ENCODE measurements at regions not wholly inside any gene's neighbourhood (a gene's known extent, or its start where the extent isn't known, plus 50 kb on each side); places are given as distances from the start of the nearest gene placed in this dataset.

DNA sequence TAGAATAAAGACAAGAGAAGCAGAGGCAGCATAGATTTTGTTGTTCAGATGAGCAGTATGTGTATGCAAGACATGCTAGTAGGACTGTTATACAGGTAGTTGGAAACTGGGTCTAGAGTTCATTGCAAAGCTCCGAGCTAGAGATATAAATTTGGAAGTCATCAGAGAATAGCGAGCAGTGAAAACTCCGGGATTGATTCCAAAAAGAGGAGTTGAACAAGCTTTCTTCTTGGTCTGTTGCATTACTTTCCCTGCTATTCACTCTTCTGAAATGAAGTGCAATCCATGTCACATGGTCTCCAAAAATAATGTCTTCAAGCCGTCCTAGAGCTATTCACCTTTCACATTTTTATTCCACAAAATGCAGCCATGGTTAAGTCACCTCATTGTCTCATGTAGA, 67.9 kb upstream of the ZNF462 start:
- Histone ChIP-seq H3K9ac (no peak overlapping the region), H2AFZ (no peak overlapping the region), H3K36me3 (ENCODE audit: control insufficient read depth, insufficient read depth, low read length) (no peaks in the 10 kb centered on the region), H3K27ac (no peak overlapping the region), H3K27me3 (ENCODE audit: control insufficient read depth, insufficient read depth, low read length) (no peaks in the 10 kb centered on the region), H3K4me1 (no peaks in the 10 kb centered on the region), H3K9me3 (ENCODE audit: control insufficient read depth, low read length) (no peaks in the 10 kb centered on the region), H3K4me3 (ENCODE audit: low read depth, low read length) (no peak overlapping the region), H3K4me2 (ENCODE audit: low read length) (no peak overlapping the region), H3K79me2 (no peaks in the 10 kb centered on the region)
- TF ChIP-seq, protein P1, sequence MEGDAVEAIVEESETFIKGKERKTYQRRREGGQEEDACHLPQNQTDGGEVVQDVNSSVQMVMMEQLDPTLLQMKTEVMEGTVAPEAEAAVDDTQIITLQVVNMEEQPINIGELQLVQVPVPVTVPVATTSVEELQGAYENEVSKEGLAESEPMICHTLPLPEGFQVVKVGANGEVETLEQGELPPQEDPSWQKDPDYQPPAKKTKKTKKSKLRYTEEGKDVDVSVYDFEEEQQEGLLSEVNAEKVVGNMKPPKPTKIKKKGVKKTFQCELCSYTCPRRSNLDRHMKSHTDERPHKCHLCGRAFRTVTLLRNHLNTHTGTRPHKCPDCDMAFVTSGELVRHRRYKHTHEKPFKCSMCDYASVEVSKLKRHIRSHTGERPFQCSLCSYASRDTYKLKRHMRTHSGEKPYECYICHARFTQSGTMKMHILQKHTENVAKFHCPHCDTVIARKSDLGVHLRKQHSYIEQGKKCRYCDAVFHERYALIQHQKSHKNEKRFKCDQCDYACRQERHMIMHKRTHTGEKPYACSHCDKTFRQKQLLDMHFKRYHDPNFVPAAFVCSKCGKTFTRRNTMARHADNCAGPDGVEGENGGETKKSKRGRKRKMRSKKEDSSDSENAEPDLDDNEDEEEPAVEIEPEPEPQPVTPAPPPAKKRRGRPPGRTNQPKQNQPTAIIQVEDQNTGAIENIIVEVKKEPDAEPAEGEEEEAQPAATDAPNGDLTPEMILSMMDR (IDR thresholded peaks at IDR 0.05): no peak

DNA sequence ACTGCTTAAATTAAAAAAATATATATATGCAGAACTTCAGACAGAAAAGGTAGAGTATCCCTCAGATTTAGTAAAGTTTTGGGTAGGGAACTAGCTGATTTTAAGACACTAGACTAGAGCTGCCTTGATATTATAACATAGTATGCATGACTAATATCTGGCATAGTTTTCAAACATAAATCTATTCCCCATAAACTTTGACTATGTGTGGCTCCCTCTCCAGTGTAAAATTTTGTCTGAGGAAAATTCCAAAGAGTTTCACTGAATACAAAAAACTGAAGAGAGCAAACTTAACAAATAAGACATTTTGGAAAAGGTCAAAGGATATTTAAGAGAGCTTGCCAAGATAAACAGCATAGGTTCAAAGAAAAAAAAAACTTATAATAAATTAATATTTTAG, 66.2 kb upstream of the ZNF462 start:
- no peaks in the 10 kb centered on the region for H3K79me2 ChIP-seq
- H3K36me3 ChIP-seq (ENCODE audit: control insufficient read depth, insufficient read depth, low read length): no peaks in the 10 kb centered on the region
- no peak overlapping the region for H3K9ac ChIP-seq
- no peak overlapping the region for H3K27ac ChIP-seq
- H3K4me2 ChIP-seq (ENCODE audit: low read length): no peak overlapping the region
- H3K9me3 ChIP-seq (ENCODE audit: control insufficient read depth, low read length): no peaks in the 10 kb centered on the region
- TF ChIP-seq, protein P1 (IDR thresholded peaks at IDR 0.05): no peak
- H3K27me3 ChIP-seq (ENCODE audit: control insufficient read depth, insufficient read depth, low read length): no peaks in the 10 kb centered on the region
- H2AFZ ChIP-seq: no peak overlapping the region
- no peaks in the 10 kb centered on the region for H3K4me1 ChIP-seq
- H3K4me3 ChIP-seq (ENCODE audit: low read depth, low read length): no peak overlapping the region

DNA sequence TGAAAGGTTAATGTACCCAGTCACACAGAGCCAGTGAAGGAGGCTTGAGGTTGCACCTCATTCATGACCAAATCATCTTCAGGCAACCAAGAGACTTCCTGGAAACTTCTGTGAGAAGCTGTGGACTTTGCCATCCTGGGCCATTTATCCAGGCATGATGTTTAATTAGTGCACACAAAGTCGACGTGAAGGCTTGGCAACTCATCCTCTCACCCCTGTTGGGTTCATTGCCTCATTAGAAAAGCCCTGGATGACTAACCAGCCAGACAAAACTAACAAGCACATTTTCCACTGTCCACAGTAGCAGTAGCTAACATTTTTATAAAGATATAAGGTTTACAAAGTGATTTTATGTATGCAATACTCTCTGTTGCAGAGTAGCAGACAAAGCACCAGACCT, 65.7 kb upstream of the ZNF462 start:
- no peaks in the 10 kb centered on the region for H3K4me1 ChIP-seq

DNA sequence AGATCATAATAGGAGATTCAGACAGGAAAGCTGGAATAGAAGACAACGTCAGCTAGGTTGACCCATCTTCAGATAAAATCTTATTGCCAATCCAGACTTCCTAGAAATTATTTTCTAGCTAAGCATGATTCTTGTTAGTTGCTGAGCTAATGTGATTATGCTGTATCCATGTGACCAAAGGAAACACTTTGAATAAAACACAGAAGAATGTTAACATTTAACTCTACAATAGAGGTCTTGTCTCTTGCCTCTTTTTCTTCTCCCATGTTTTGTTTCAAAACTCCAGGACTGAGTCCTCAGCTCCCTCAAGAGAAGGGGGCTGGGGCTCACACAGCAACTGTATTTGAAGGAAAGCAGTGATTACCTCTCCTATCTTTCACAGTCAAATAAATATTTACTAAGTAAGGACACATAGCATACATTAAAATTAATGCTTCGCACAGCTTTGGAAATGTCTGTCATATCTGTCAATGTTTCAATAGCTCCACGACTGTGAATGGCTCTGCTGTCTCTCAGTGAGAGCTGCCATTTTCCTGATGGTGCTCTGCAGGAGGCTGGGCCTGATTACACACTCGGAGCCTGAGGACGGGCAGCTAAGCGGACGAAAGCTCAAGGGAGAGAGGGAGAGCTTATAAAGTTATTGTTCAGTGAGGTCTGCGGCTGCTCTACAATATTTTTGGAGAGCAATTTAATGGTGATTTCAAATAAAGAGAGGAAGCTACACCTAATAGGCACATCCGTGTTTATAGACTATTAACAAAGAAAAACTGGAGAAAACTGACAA, 64.8 kb upstream of the ZNF462 start:
- Histone ChIP-seq H3K27me3 (ENCODE audit: control insufficient read depth, insufficient read depth, low read length) (no peaks in the 10 kb centered on the region), H3K79me2 (no peaks in the 10 kb centered on the region), H3K9me3 (ENCODE audit: control insufficient read depth, low read length) (no peaks in the 10 kb centered on the region), H3K9ac (no peak overlapping the region), H3K4me1 (no peaks in the 10 kb centered on the region), H3K4me2 (ENCODE audit: low read length) (no peak overlapping the region), H2AFZ (no peak overlapping the region), H3K4me3 (ENCODE audit: low read depth, low read length) (no peak overlapping the region), H3K27ac (no peak overlapping the region), H3K36me3 (ENCODE audit: control insufficient read depth, insufficient read depth, low read length) (no peaks in the 10 kb centered on the region)
- TF ChIP-seq, protein P1 (IDR thresholded peaks at IDR 0.05): no peak

More for the DNA sequence above, 65.7 kb upstream of the ZNF462 start:
- TF ChIP-seq, protein P1 (IDR thresholded peaks at IDR 0.05): no peak
- Histone ChIP-seq H3K9ac (no peak overlapping the region), H3K27ac (no peak overlapping the region), H2AFZ (no peak overlapping the region), H3K4me2 (ENCODE audit: low read length) (no peak overlapping the region), H3K27me3 (ENCODE audit: control insufficient read depth, insufficient read depth, low read length) (no peaks in the 10 kb centered on the region), H3K9me3 (ENCODE audit: control insufficient read depth, low read length) (no peaks in the 10 kb centered on the region), H3K79me2 (no peaks in the 10 kb centered on the region), H3K36me3 (ENCODE audit: control insufficient read depth, insufficient read depth, low read length) (no peaks in the 10 kb centered on the region), H3K4me3 (ENCODE audit: low read depth, low read length) (no peak overlapping the region)

DNA sequence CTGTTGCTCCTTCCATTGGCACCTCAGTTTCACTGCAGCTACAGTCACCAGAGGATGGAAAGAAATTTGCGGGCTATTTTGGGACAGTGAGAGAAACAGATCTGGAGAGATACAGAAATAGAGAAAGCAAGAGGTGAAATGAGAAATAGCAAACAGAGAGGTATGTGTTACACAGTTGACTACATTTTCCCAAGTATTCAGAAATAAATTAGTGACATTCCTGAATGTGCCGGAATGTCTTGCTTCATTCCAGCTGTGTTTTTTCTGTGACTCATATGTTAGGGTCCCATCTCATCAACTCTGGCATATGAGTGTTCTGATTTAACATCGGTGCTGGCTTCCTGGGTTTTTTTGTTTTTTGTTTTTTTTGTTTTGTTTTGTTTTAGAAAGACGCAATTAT, 63.8 kb upstream of the ZNF462 start:
- Histone ChIP-seq H2AFZ (no peak overlapping the region), H3K36me3 (ENCODE audit: control insufficient read depth, insufficient read depth, low read length) (no peaks in the 10 kb centered on the region), H3K9ac (no peak overlapping the region), H3K79me2 (no peaks in the 10 kb centered on the region), H3K27ac (no peak overlapping the region), H3K4me1 (no peaks in the 10 kb centered on the region), H3K4me2 (ENCODE audit: low read length) (no peak overlapping the region), H3K9me3 (ENCODE audit: control insufficient read depth, low read length) (no peaks in the 10 kb centered on the region), H3K4me3 (ENCODE audit: low read depth, low read length) (no peak overlapping the region), H3K27me3 (ENCODE audit: control insufficient read depth, insufficient read depth, low read length) (no peaks in the 10 kb centered on the region)
- TF ChIP-seq, protein P1 (IDR thresholded peaks at IDR 0.05): no peak

Data from parathyroid adenoma (tissue), 2 donors.